Activated T-helper 9 cell treated with anti-CD3 and anti-CD28 coated beads, Interleukin-2, amount 50 U/mL, for 16 hours (primary cell): ENCODE measurements at regions not wholly inside any gene's neighbourhood (a gene's known extent, or its start where the extent isn't known, plus 50 kb on each side); places are given as distances from the start of the nearest gene placed in this dataset.

Source experiments
- DNase-seq: peaks from one replicate; pipeline ENCODE4 v3.0.0-alpha.2; 2020; ENCODE audit warnings: low read depth

GRCh38 chr2:136242100-136242499 lies 124.2 kb upstream of the CXCR4 start:
- DNase-seq: no peak

- no peak for DNase-seq
Observed at GRCh38 chr2:136239079-136239685, 121.2 kb upstream of the CXCR4 start.

GRCh38 chr2:136238286-136239078 lies 120.5 kb upstream of the CXCR4 start:
- no peak for DNase-seq

GRCh38 chr2:136236019-136236418 lies 118.1 kb upstream of the CXCR4 start:
- no peak for DNase-seq

GRCh38 chr2:136235546-136235945 lies 117.6 kb upstream of the CXCR4 start:
- no peak for DNase-seq

- no peak for DNase-seq
Observed at GRCh38 chr2:136234261-136234660, 116.3 kb upstream of the CXCR4 start.

GRCh38 chr2:136233298-136233697 lies 115.3 kb upstream of the CXCR4 start:
- DNase-seq: no peak

GRCh38 chr2:136232456-136233172 lies 114.7 kb upstream of the CXCR4 start:
- no peak for DNase-seq

GRCh38 chr2:136230464-136230863 lies 112.5 kb upstream of the CXCR4 start:
- no peak for DNase-seq

GRCh38 chr2:136226903-136227302 lies 109.0 kb upstream of the CXCR4 start:
- DNase-seq: no peak

- no peak for DNase-seq
Observed at GRCh38 chr2:136225950-136226835, 108.2 kb upstream of the CXCR4 start.

- no peak for DNase-seq
Observed at GRCh38 chr2:136223274-136223673, 105.3 kb upstream of the CXCR4 start.

GRCh38 chr2:136222862-136223261 lies 104.9 kb upstream of the CXCR4 start:
- no peak for DNase-seq

GRCh38 chr2:136221026-136221425 lies 103.1 kb upstream of the CXCR4 start:
- no peak for DNase-seq

- DNase-seq: no peak
Observed at GRCh38 chr2:136219963-136220362, 102.0 kb upstream of the CXCR4 start.

- no peak for DNase-seq
Observed at GRCh38 chr2:136219341-136219740, 101.4 kb upstream of the CXCR4 start.

- no peak for DNase-seq
Observed at GRCh38 chr2:136217996-136218395, 100.0 kb upstream of the CXCR4 start.

GRCh38 chr2:136215908-136216472 lies 98.0 kb upstream of the CXCR4 start:
- no peak for DNase-seq

GRCh38 chr2:136215449-136215848 lies 97.5 kb upstream of the CXCR4 start:
- no peak for DNase-seq

- no peak for DNase-seq
Observed at GRCh38 chr2:136214307-136215200, 96.6 kb upstream of the CXCR4 start.

GRCh38 chr2:136213836-136214235 lies 95.9 kb upstream of the CXCR4 start:
- DNase-seq: no peak
